GM21515 (cell line): ENCODE measurements at regions not wholly inside any gene's neighbourhood (a gene's known extent, or its start where the extent isn't known, plus 50 kb on each side); places are given as distances from the start of the nearest gene placed in this dataset.
"Not testable (repeated sequence)": the region's sequence is repeated elsewhere in the genome, so short reads cannot be mapped to it uniquely, and the experiment has no call there.

ENCODE experiments used
- ATAC-seq: cut with Tn5 transposase; IDR thresholded peaks from one replicate; pipeline ENCODE4 v1.9.1; 2021; ENCODE audit not compliant: unreplicated experiment

GRCh38 chr5:110812639-110813038 is 73.8 kb downstream of the SLC25A46 start:
- ATAC-seq, result no peak

DNA sequence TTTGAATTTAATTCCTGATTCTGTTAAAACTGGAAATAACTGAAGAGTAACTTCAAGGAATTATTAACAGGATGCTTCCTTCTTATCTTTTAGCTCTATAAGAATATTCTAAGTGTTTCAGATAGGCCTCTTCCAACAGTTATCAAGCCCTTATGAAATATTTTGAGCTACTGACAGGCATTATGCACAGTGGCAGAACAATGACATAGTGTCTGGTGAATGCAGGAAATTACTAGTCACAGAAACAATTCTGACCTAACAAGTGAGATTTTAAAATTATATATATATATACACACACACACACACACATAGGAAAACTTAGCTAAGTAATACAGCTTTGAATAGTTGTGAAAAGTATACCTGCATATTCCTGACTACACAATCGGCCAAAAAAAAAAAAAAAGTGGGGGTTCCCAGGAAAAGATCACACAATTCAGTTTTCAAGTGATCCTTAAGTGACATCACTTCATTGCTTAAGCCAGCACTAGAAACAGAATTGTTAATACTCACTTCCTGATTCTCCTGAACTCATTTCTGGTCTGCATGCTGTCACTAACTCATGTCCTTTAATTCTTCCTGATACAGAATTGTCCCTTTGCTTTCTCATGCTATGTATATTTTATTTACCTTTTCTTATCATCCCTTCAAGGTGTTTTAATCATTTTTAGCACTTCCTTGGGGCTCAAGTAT is 77.3 kb downstream of the SLC25A46 start:
- ATAC-seq, result no peak

DNA sequence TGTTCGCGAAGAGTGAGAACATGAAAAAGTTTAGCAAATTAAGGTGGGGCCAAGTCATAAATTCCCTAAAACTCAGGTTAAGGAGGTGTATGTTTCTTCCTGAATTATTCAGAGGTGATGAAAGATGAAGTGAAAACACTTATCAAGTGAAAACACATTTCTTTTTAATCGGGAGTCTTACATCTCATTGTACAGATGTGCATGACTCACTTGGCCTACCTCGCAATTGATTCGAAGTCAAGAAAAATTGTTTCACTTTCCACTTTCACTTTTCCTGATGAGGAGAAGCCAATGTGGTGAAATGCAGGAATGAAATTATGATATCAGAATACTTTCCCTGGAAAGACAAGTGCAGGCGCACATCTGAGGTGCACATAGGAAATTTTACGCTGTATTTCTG is 78.7 kb downstream of the SLC25A46 start:
- ATAC-seq, result no peak

DNA sequence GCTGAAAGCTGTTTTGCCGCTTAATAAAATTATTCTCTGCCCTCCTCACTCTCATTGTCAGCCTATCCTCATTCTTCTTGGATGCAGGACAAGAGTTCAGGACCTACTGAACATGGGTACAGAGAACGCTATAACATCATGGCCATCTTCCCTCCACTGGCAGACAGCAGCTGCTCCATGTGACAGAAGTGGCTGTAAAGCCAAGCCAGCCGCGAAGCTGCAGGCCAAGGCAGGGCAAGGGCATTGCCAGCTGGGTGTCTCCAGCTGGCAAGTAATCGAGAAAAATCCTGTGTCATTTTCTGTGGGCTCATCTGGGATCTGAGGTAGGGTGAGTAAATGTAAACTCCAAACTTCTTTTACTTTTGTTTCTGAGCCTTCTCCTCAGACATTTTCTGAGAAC is 84.8 kb downstream of the SLC25A46 start:
- ATAC-seq, result no peak

DNA sequence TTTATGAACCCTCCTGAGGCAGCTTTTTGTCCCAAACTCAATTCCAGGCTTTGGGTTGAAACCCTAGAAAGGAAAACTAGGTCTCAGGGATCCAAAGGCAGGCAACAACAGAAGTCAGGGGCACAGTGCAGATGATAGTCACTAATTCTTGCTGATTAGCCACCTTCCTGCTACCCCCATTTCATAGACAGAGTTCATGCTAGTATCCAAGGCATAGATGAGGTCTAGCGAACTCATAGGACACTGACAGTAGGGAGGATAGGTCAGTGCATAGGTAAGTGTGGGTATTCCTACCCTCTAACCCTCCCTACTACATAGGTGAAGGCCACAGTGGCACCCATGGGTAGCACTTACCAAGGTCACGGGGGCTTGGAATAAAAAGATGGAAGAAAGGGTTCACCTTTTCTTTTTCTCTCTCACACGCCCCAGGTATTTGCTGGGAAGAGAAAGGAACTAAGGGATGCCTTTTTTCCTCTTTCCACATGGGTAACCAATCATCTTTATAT is 86.2 kb downstream of the SLC25A46 start:
- ATAC-seq, result no peak

DNA sequence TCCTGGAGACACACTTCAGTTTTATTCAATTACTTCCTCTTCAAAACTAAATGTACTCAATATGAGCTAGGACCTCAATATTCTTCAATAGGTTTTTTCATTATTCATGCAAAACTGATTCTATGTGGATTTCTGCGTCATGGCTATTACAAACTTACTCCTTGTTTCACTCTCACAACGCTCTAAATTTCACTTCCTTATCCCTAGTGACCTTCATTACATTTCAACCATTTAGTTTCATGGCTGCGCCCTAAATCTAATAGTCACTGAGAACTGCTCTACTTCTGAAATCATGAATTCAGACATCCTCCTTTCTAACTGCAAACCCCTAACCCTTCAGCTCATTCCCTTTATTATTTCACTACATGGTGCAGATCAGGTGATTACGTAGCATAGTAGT is 93.9 kb downstream of the SLC25A46 start:
- ATAC-seq, result no peak

- ATAC-seq, result not testable (repeated sequence)
Measured at GRCh38 chr5:110834933-110835332, 96.1 kb downstream of the SLC25A46 start.

- ATAC-seq, result no peak
Measured at GRCh38 chr5:110836851-110837250, 98.0 kb downstream of the SLC25A46 start.

DNA sequence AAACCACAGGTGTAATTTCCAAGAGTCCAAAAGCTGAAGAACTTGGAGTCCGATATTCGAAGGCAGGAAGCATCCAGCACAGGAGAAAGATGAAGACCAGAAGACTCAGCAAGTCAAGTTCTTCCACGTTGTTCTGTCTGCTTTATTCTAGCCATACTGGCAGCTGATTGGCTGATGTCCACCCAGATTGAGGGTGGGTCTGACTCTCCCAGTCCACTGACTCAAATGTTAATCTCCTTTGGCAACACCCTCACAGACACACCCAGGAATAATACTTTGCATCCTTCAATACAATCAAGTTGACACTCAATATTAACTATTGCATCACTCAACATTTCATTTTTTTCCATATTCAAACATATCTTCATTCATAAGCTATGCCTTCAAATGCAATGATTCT is 99.5 kb downstream of the SLC25A46 start:
- ATAC-seq, result not testable (repeated sequence)

GRCh38 chr5:110838961-110839360 is 100.2 kb downstream of the SLC25A46 start:
- no peak for ATAC-seq

DNA sequence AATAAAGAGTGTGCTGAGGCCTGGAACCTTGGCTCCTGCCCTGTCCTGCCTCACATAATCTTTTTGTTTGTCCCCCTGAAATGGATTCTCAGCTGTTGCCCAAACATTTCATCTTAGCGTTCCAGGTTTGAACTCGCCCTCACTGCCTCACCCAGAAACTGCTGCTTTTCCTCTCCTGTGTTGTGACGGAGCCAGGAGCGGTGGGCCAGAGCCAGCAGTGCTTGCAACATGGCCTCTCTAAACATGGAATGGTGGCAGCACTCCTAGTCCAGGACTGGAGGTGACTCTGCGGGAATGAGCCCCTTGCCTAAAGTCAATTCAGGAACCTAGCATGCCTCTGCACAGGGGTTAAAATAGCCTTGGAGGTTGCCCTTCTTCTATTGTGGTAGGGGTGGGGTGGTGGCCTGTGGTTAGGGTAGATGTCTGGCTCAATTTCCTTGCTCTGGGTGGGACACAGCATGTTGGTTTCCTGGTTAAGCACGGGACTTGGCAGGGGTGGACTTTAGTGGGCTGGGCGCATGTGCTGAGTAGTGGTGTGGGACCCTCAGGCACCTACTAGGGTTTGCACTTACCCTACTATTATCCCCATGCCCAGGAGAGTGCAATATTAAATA is 101.6 kb downstream of the SLC25A46 start:
- no peak for ATAC-seq

DNA sequence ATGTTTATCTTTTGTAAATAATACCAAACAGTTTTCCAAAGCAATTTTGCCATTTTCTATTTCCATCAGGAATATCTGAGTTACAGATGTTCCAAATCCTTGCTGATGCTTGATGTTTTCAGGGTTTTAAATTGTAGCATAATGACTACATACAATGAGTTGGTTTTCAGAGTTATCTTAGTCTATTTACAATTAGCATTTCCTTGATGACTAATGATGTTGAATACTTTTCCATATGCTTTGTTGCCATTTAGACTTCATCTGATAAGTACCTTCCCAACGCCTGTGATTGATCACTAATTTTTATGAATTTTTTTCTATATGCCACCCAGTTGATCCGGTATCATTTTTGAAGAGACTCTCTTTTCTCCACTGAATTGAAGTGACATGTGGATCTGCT is 102.3 kb downstream of the SLC25A46 start:
- no peak for ATAC-seq

- ATAC-seq, result no peak
Measured at GRCh38 chr5:110842948-110843347, 104.1 kb downstream of the SLC25A46 start.

DNA sequence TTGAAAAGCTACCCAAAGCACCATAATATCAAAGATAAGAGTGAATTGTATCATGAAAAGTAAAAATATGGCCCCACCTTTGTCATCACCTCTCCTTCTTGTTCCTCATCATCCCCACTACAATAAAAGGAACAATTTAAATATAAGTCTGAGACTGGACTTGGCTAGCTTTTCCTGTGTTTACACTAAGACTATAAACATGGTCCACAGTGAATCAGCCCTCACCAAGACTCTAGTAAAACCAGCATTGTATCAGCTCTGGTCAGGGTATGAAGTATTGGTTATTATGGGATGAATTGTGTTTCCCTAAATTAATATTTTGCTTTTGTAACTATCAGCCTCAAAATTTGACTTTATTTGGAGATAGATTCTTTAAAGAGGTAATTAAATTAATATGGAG is 105.4 kb downstream of the SLC25A46 start:
- no peak for ATAC-seq

DNA sequence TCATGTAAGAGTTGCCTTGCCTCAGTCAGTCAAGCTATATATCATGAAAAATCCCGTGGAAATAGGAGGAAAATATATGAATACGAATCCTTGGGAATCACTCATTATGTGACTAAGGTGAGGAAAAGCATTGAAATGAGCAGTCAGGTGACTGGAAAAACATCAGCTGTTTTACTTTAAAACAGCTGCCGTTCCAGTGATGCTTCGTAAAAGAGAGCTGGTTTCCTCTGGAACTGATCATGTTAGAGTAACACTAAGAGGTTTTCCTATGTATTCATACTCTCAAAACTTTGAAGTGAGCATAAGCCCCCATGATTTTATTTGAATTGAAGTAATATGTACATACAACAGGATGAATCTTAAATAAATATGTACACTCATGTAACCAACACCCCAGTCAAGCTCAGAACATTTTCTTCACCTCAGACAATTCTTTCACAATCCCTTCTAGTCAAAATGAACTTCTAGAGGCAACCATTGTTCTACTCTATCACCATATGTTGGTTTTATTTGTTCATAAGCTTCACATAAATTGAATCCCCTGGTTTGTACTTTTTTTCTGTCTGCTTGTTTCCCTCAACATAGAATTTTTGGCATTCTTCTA is 107.7 kb downstream of the SLC25A46 start:
- ATAC-seq, result no peak

- no peak for ATAC-seq
Measured at GRCh38 chr5:110851357-110851756, 112.5 kb downstream of the SLC25A46 start.

DNA sequence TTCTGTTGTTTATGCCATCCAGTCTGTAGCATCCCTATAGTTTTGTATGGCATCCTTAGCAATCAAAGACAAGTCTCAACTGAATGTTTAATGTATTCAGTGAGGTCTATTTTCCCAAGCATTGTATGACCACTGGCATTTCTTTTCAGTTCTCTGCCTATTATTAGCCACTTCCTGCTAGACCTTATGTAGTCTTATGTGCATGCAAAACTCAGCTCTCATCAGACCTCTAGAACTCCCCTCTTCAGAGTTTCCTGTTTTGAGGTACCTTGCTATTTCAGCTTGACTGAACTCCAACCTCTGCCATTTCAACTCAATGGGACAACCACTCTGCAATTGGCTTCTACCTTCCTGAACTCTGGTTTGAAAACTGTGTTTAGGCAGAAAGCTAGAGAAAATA is 113.2 kb downstream of the SLC25A46 start:
- ATAC-seq, result peak; percentile 90

GRCh38 chr5:110852541-110852940 is 113.7 kb downstream of the SLC25A46 start:
- ATAC-seq, result no peak

- no peak for ATAC-seq
Measured at GRCh38 chr5:110853267-110853666, 114.5 kb downstream of the SLC25A46 start.

DNA sequence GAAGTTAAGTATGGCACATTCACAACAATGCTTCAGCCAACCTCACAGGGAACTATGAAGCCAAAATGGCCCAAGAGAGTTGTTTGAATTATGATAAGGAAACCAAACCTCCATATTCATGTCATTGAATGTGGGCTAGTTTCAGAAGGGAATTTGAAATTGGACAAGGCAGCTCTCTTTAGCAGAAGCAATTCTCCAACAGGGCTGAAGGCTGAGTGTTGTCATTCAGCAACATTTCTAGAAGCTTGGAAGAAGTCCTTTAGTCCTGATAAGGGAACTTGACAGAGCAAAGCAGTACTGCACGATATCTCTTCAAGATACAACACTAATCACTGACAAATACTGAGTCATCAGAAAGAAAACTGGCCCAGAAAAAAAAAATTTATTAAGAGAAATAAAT is 115.4 kb downstream of the SLC25A46 start:
- ATAC-seq, result no peak

DNA sequence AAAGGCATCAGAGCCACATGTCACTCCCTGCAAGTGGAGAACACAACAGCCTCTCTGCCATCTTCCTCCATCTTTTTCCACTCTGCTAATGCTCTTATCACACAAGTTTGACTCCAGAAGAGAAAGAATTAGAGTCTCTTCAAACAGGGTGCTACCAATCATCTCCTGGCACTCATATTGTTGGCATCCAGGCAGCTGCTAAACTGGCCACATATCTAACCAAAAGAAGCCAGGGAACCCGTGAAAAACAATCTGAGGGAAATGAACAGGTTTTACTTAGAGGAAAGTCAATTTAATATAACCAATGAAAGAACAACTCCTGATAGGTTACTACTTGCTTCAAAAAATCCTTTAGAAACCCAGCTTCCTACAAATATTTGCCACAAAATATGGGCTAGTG is 117.2 kb downstream of the SLC25A46 start:
- ATAC-seq, result no peak

- peak; percentile 73 for ATAC-seq
Measured at GRCh38 chr5:110865400-110866094, 126.7 kb downstream of the SLC25A46 start.
